ENCODE measurements at regions not wholly inside any gene's neighbourhood (a gene's known extent, or its start where the extent isn't known, plus 50 kb on each side); places are given as distances from the start of the nearest gene placed in this dataset.

GRCh38 chrX:107560980-107561379 lies 67.3 kb upstream of the PRPS1 start:
- no peak for DNase-seq (ENCODE audit: low spot score)

DNA sequence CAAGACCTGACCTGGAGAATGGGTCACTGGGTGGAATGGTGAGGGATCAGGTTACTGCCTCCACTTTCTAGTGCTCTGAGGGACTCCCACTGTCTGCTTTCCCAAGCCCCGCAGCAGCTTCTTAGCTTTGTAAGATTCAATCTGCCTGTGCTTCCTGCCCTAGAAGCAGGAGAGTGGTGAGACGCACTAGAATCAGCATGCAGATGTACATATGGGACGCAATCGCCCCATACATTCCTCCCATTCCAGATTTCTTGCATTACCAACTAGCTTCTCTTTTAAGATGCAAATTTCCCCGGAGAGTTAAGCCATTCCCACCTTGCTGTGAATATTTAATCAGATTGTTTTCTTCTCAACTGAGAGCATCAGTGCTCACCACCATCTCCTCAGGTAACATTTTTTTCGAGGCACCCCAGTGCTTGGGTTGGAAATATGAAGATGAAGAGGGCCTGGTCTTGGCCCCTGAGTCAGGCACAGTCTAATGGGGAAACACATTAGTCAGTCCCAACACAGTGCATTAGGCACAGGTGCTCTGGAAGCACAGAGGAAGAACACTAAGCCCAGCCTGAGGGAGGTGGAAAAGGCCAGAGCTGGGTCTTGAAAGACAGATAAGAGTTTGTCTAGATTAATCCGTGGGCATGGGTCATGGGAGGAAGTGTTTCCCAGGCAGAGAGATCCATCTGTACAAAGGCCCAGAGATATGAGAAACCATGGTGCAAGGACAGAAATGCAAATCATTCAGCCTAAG lies 66.7 kb upstream of the PRPS1 start:
- DNase-seq (ENCODE audit: low spot score) = no peak

- no peak for DNase-seq (ENCODE audit: low spot score)
These were observed 65.8 kb upstream of the PRPS1 start for GRCh38 chrX:107562482-107562881.

- no peak for DNase-seq (ENCODE audit: low spot score)
These were observed 64.5 kb upstream of the PRPS1 start for GRCh38 chrX:107563824-107564223.

DNA sequence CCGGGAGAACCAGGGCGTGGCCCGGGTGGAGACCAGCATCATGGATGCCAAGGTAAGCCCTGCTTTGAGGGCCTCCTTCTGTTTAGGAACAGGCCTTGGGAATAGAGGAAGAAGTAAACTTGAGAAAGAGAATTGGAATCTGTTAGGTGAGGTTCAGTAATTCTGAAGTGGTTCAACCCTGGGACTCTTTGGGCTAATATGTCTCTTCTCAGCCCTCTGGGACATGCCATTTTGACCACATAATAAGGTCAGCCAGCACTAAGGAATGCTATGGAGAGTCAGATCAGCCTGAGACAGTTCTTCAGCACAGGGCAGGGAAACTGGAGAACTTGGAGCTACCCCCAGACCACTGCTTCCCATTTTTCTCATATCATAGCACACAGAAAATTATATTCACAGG lies 63.3 kb upstream of the PRPS1 start:
- DNase-seq (ENCODE audit: low spot score) = no peak

DNA sequence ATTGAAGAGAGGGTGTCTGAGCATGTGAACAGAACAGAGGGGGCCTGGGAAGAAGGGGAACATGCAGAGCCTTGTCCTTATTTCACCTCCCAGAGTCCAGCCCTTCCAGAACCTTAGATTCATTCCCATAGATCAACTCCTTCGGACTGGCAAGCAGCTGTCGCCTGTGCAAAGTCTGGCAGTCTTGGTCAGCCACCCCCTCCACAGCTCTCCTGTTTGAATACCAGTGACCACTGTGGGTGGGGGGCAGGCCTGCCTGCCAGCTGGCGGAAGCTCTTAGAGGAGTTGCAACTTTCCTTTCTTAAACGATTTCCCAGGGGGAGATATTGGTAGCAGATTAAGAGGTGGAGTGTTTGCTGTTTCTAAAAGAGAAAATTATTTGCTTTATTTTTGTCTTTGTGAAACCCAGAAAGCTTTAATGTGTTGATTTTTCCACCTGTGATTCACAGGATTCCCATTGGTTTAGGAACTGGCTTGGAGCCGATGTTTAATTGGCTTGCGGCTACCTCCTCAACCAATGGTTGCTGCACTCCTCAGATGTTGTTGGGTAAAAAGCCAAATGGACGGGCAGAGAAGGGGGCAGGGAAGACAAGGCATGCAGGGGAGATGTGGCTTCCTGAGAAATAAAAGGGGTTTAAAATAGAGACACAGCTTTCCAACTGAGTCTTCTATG lies 62.2 kb upstream of the PRPS1 start:
- no peak for DNase-seq (ENCODE audit: low spot score)

DNA sequence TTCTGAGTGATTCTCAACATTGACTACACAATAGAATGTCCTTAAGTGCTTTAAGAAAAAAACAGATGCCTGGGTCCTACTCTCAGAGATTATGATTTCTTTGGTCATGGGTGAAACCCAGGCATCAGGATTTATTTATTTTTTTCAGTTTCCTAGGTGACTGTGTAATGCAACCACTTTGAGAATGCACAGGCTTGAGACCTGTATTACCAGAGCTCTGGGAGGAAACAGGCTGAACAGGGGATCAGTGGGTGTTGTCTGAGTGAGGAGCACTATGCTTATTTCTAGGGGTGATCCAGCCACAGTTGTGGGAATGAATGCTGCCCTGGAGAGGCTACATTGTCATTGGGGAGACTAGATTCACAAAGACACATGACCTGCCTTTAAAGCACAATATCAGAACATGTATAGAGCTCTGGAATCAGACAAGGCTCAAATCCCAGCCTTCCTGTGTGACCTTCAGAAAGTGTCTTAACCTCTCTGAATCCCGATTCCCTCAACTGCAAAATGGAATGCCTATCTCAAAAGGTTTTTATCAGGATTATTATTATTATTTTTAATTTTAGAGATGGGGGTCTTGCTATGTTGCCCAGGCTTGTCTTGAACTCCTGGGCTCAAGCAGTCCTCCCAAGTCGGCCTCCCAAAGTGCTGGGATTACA lies 61.6 kb upstream of the PRPS1 start:
- DNase-seq (ENCODE audit: low spot score) = no peak

DNA sequence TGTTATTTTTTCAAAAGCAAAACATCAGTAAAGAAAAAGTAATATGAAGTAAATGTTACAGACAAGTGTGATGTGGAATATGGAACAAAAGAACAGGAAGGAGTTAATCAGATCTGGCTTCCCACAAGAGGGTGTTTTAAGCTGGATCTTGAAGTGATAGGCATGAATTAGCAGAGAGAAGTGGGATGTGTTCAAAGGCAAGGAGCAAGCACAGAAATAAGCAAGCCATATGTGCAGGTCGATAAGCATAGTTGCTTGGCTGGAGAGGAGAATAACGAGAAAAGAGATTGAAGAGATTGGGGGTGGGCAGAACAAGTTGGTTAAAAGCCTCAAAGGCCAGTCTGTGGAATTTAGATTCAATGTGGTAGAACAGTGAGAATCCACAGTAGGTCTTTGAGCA lies 60.9 kb upstream of the PRPS1 start:
- no peak for DNase-seq (ENCODE audit: low spot score)

DNA sequence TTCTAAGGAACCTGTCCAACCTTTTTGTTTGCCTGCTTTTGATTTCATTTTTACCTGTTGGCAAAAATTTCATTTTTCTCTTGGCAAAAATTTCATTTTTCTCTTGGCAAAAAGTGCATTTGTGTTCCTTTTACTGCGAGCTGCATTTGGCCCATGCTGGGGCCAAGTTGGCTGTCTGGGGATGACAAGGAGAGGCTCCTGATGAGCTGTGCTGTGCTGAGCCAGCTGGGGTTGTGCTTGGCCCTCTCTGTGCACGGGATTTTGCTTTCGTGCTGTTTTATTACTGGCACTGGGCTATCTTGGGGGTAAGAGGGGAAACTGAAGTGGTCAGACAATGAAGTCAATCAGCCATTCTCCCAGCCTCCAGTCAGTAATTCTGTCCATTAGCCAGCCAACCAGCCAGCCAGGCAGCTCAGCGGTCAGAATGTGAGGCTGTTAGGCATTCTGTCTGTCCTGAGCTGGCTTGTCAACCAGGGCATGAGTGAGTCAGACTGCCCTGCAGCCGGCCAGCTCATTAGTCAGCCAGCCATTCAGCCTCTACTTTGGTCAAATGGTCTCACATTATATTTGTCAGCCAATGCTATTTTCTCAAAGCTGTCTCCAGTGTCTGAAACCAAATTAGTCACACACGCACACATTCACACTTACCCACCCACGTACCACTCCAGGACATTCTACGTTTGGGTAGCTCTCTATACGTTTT lies 56.9 kb upstream of the PRPS1 start:
- DNase-seq (ENCODE audit: low spot score) = no peak

DNA sequence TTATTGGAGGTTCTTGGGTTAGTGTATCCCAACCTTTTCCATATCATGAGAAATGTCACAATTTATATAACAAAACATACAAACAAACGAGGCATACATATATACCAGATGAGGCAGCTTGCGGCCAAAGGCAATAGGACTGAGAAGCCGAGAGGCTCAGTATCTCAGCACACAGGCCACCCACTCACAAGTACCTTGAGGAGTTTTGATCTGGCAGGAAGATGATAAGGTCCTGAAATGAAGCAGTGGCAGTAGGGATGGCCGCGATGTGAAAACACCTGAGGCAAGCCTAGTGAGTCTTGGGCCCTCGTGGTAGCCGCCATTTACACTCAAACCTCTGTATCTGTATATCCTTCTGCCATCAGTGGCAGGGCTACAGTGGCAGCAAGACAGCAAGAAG lies 55.3 kb upstream of the PRPS1 start:
- DNase-seq (ENCODE audit: low spot score) = no peak

GRCh38 chrX:107574054-107574683 lies 54.1 kb upstream of the PRPS1 start:
- DNase-seq (ENCODE audit: low spot score) = no peak

GRCh38 chrX:107574711-107575110 lies 53.6 kb upstream of the PRPS1 start:
- no peak for DNase-seq (ENCODE audit: low spot score)

GRCh38 chrX:107576392-107576791 lies 51.9 kb upstream of the PRPS1 start:
- no peak for DNase-seq (ENCODE audit: low spot score)

GRCh38 chrX:107576841-107577240 lies 51.5 kb upstream of the PRPS1 start:
- no peak for DNase-seq (ENCODE audit: low spot score)

GRCh38 chrX:107577933-107578332 lies 50.4 kb upstream of the PRPS1 start:
- no peak for DNase-seq (ENCODE audit: low spot score)

Measured in putamen (tissue), 1 donor.